NCI-H146 (cell line): ENCODE measurements at regions not wholly inside any gene's neighbourhood (a gene's known extent, or its start where the extent isn't known, plus 50 kb on each side); places are given as distances from the start of the nearest gene placed in this dataset.

Source experiments
- DNase-seq: peaks from one replicate; lab custom pipeline; 2025; lab: John Stamatoyannopoulos, UW

GRCh38 chr4:30314001-30314400 is 406.2 kb upstream of the PCDH7 start:
- DNase-seq: no peak

GRCh38 chr4:30330894-30331652 is 389.1 kb upstream of the PCDH7 start:
- no peak for DNase-seq

- no peak for DNase-seq
Observed at GRCh38 chr4:30341731-30342130, 378.4 kb upstream of the PCDH7 start.

- DNase-seq: no peak
Observed at GRCh38 chr4:30350288-30350687, 369.9 kb upstream of the PCDH7 start.

- no peak for DNase-seq
Observed at GRCh38 chr4:30354605-30355004, 365.6 kb upstream of the PCDH7 start.

- DNase-seq: no peak
Observed at GRCh38 chr4:30362436-30362835, 357.7 kb upstream of the PCDH7 start.

GRCh38 chr4:30370105-30370504 is 350.1 kb upstream of the PCDH7 start:
- DNase-seq: no peak

GRCh38 chr4:30380404-30380998 is 339.7 kb upstream of the PCDH7 start:
- peak; percentile 63 for DNase-seq

GRCh38 chr4:30385650-30386049 is 334.5 kb upstream of the PCDH7 start:
- no peak for DNase-seq

- DNase-seq: no peak
Observed at GRCh38 chr4:30386266-30386895, 333.8 kb upstream of the PCDH7 start.

GRCh38 chr4:30395902-30396301 is 324.3 kb upstream of the PCDH7 start:
- no peak for DNase-seq

GRCh38 chr4:30396772-30397475 is 323.2 kb upstream of the PCDH7 start:
- DNase-seq: no peak

- DNase-seq: no peak
Observed at GRCh38 chr4:30399476-30399875, 320.7 kb upstream of the PCDH7 start.

- no peak for DNase-seq
Observed at GRCh38 chr4:30402276-30402675, 317.9 kb upstream of the PCDH7 start.

GRCh38 chr4:30413915-30414314 is 306.3 kb upstream of the PCDH7 start:
- DNase-seq: no peak

- DNase-seq: no peak
Observed at GRCh38 chr4:30416547-30416946, 303.6 kb upstream of the PCDH7 start.

- no peak for DNase-seq
Observed at GRCh38 chr4:30427932-30428331, 292.2 kb upstream of the PCDH7 start.

- no peak for DNase-seq
Observed at GRCh38 chr4:30429813-30430761, 290.1 kb upstream of the PCDH7 start.

GRCh38 chr4:30434656-30435055 is 285.5 kb upstream of the PCDH7 start:
- DNase-seq: no peak

- peak; percentile 24 for DNase-seq
Observed at GRCh38 chr4:30436394-30436793, 283.8 kb upstream of the PCDH7 start.

- DNase-seq: no peak
Observed at GRCh38 chr4:30437316-30437715, 282.9 kb upstream of the PCDH7 start.

GRCh38 chr4:30443289-30443688 is 276.9 kb upstream of the PCDH7 start:
- DNase-seq: peak; percentile 78
